Skin epidermis (tissue), 12 donors: ENCODE measurements at regions not wholly inside any gene's neighbourhood (a gene's known extent, or its start where the extent isn't known, plus 50 kb on each side); places are given as distances from the start of the nearest gene placed in this dataset.
A peak's percentile ranks its signal among the peaks of the same experiment; 100 is the strongest.

ENCODE experiments used
- H3K27ac ChIP-seq, 21 experiments: fragments of 200-600 bp; sonication (generic) in 11 of 21; one replicate each; pipeline ENCODE4 v1.5.0; 2020; ENCODE audit warnings: mild to moderate bottlenecking in 3 of 21, inconsistent platforms in 2 of 21, moderate library complexity in 2 of 21
- H3K4me3 ChIP-seq, 7 experiments: fragments of 200-600 bp; sonication (generic) in 2 of 7; one replicate each; pipeline ENCODE4 v1.5.0; 2020; ENCODE audit warnings: inconsistent platforms in 2 of 7, mild to moderate bottlenecking in 2 of 7, moderate library complexity in 1 of 7

DNA sequence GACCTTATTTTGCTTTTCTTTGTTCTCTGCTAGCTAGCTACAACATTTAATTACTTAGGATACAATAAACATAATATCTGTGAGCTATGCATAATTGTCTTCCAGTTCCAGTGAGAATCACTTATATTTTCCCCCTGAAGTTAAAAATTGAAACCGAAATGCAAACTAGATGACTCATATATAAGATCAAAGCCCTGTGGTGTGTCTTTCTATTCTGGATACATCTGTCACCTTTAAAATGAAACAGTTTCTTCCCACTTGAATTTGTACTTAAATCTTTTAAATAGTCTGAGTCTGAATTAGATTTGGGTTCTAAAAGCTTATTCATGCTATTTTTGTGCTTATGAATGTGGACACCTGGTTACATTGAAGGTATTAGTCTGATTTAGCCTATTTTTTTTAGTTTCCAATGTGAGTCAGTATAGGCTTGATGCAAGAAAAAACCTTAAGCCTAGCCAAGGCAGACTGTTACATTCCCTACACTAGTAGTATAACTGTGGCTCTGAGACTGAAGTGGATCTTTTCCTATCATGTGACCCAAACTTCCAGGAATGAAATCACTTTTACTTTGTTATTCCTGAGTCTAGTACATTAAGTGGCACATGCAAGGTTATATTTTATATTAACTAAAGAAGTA lies 703.5 kb upstream of the RGMB start:
- Histone ChIP-seq H3K27ac (no peak overlapping the region), H3K4me3 (no peak overlapping the region)

DNA sequence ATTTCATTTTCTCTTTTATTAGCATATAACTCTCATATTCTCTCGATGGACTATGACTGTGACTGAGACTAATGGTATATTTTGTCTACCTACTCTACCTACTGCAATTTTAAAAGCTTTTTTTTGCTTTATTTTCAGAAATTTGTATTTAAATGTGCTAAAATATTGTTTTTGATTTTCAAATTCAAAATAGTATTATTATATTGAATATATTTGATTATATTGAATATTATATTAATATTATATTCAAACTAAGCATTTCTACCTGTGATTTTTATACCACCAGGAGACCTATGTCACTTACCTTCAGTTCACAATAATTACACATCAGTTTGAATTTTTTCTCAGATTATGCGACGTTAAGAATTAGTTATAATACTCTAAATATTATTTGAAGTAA lies 700.5 kb upstream of the RGMB start:
- no peak overlapping the region for H3K27ac ChIP-seq
- H3K4me3 ChIP-seq: no peak overlapping the region

DNA sequence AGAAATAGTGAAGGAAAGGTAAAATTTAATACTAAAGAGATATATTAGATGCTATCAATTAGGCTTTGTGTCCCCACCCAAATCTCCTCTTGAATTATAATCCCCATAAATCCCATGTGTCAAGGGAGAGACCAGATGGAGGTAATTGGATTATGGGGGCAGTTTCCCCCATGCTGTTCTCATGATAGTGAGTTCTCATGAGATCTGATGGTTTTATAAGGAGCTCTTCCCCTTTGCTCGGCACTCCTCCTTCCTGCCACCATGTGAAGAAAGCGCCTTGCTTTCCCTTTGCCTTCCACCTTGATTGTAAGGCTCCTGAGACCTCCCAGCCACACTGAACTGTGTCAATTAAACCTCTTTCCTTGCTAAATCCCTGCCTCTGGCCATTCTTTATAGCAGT lies 697.0 kb upstream of the RGMB start:
- no peak overlapping the region for H3K27ac ChIP-seq
- no peak overlapping the region for H3K4me3 ChIP-seq

DNA sequence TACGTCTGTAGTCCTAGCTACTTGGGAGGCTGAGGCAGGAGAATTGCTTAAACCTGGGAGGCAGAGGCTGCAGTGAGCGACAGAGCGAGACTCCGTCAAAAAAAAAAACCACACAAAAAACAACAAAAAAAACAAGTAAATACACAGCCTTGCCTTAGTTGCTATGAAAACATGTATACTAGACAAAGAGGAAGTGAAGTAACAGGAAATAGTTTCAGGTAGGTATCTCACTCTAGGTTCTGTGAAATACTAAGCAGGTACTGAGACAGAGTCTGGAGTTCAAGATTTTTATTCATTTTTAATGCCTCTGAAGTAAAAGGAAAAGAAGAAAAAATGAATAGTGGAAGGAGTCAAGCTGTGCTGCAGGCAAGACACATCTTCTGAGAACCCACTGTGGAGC lies 687.9 kb upstream of the RGMB start:
- H3K27ac ChIP-seq: no peak overlapping the region
- no peak overlapping the region for H3K4me3 ChIP-seq

DNA sequence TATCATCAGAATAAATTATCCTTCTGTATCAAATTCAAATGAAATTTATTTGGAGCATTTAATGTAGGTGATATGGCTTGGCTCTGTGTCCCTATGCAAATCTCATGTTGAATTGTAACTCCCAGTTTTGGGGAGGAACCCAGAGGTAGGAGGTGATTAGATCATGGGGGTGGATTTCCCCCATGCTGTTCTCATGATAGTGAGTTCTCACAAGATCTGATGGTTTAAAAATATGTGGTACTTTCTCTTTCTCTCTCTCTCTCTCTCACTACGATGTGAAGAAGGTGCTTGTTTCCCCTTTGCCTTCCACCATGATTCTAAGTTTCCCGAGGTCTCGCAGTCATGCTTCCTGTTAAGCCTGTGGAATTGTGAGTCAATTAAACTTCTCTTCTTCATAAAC lies 678.4 kb upstream of the RGMB start:
- Histone ChIP-seq H3K4me3 (no peak overlapping the region), H3K27ac (no peak overlapping the region)

DNA sequence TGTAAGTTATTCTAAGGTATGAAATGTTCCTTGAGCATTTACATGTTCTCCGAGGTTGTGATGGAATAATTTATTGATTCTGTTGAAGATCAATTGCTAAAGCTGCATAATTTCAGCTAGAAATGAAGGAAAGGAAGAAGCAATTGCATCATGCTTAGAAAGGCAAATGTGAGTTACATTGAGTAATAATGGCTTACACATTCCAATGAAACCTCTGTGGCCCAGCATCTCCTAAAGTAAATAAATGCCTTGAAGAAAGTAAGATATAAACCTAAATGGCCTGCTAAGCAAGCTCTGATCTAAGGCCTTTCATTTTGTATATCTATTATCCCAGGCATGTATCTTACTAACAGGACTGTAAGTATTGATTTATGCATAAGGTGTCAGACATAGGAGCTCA lies 677.3 kb upstream of the RGMB start:
- Histone ChIP-seq H3K4me3 (no peak overlapping the region), H3K27ac (no peak overlapping the region)

DNA sequence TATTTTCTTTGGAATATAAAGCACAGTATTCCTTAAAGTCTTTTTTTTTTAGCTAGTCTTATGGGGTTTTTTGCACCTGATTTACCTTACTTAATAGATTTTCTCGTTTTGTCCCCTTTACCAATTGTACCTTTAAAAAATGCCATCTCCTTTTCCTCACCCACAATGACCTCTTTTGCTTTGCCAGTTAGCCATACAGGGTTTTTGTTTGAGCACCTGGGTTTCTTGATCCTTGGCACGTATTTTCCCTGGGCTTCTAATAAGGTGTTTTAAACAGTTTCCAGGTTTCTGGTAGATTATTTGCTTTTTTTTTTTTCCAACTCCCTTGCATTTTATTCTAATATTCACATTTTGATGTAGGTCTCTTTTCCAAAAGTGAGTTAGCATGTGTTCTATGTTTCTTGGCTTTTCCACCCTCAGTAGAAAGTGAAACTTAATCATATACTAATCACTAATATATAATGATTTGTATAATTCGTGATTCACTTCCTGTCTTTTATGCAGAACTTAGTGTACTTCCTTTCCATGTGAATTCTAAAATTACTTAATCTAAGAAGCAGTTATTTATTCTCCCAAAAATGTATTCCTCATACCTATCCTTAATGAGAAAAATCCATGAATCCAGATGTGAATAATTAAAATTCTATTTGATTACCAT lies 673.9 kb upstream of the RGMB start:
- H3K4me3 ChIP-seq: no peak overlapping the region
- no peak overlapping the region for H3K27ac ChIP-seq

DNA sequence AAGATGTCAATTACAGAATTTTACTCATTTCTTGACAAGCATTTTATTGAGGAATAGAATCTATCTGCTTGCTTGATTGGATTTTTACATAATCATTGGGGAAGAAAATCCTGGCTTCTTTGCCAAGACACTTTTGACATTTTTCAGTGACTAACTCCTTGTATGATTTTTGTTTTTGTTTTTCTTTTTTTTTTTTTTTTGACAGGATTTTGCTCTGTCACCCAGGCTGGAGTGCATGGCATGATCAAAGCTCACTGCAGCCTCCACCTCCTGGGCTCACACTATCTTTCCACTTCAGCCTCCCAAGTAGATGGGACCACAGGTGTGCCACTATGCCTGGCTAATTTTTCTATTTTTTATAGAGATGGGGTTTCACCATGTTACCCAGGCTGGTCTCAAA lies 672.3 kb upstream of the RGMB start:
- Histone ChIP-seq H3K27ac (no peak overlapping the region), H3K4me3 (no peak overlapping the region)

DNA sequence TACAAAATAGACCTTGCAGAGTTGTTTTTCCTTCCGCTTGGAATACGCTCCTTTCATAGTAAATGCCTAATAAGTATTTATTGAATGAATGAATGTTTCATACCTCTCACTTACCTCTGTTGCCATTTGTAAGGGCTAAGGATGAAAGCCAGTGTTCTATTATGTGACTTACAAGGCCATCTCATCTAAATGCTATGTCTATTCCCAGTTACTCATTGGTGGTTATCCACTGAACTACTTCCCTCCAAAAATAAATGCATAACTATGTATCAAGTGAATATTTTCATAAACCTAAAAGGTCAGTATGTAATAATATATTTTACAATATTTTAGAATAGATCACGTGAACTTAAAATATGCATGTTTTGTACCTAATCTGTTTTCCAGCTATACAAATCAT lies 670.5 kb upstream of the RGMB start:
- no peak overlapping the region for H3K4me3 ChIP-seq
- H3K27ac ChIP-seq: no peak overlapping the region

DNA sequence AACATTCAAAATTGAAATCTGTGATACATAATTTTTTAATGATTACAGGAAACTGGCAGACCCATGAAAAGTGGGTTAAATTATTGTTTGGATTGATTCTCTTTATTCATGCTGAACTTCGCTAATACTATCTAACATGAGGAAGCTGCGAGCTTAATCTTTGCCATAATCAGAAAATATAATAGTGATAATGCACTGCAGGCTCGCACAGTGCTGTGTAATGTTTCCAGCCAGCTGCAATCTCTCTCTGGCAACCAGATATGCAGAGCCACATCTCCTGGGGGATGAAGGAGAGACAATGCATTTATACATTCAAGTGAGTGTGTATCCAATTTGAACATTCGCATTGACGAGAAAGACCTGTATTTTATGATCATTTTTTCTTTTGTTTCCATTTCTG lies 669.7 kb upstream of the RGMB start:
- Histone ChIP-seq H3K27ac (no peak overlapping the region), H3K4me3 (no peak overlapping the region)

DNA sequence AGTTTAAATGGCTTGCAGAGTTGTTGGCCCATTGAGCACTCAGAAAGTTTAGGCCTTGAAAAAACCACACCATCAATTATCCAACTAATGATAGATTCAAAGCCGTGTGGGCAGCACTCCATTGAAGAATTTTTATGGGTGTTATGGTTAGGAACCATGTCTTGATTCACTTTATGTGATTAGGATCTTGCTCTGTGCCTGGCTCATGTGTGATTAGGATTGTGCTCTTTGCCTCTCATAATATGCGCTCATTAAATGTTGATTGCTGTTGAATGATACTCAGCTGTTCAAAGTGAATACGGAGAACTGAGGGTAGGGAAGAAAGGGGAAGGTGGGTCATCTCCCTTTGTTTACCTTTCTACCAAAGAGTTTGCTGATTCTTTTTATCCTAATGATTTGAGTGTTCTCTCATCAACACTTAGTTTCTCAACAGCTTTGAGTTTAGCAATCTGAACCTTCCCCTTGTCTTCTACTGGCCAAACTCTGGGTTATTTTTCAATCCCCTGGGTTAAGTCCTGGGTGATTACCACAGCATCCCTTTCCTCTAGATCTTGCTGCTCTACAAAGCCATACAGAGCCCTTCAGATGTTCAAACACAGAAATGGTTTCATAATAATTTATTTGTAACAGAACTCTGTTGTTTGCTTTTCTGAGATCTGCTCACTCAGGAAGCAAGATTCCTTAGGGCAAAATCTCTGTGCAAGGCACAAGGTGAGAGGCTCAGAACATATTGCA lies 668.8 kb upstream of the RGMB start:
- no peak overlapping the region for H3K27ac ChIP-seq
- no peak overlapping the region for H3K4me3 ChIP-seq

DNA sequence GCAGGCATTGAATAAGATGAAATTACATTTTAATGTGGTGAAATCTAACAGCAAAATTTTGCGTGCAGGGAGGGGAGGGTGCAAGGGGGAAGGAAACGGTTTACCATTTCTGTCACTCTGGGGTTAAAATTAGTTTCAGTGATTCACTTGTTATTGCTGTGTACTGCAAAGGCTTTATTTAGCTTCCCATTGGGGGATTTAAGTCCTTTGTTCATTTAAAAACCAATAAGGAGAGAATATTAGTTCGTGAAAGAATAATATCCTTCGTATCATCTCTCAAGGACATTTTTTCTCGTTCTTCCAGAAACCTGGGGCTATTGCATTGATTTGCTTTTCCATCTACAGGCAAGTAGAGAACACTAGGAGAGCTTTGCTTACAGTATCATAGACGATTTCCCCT lies 667.8 kb upstream of the RGMB start:
- Histone ChIP-seq H3K27ac (no peak overlapping the region), H3K4me3 (no peak overlapping the region)

DNA sequence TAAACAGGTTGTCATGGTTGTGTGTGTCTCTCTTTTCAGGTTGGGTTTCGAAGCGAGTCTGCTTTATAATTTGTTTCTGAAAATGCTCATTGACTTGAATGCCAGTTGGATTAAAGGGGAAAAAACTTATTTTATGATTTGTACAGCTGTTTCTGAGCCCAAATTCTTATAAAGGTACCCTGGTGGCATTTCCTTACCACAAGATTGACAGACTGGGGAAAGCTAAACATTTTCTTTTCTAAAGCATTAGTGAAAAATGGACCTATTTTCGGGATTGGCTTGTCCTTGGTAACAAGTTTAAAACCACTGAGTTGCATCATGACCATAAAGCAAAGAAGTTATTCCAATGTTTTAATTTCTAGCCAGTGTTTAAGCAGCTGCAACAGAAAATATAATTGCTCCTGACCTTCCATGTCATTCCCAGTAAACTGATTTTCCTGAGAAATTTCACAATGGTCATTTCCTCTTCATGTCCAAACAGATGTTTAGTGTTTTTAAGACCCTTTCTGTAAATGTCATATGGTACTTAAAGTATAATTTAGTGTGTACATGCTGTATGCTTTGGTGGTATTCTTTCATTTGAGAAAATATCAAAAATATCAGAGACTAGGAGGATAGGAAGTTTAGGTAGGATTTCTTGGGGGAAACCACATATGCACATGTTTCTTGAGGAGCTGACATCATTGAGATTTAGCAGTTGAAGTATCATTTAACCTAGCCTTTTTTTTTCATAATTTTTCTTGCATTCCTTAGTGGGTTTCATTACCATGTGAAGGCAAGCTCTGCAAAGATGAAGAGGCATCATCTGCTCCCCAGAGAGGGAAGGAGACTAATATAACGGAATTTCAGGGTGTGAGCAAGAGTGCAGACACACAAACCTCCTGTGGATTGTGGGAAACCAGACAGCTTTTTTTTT lies 667.1 kb upstream of the RGMB start:
- no peak overlapping the region for H3K27ac ChIP-seq

DNA sequence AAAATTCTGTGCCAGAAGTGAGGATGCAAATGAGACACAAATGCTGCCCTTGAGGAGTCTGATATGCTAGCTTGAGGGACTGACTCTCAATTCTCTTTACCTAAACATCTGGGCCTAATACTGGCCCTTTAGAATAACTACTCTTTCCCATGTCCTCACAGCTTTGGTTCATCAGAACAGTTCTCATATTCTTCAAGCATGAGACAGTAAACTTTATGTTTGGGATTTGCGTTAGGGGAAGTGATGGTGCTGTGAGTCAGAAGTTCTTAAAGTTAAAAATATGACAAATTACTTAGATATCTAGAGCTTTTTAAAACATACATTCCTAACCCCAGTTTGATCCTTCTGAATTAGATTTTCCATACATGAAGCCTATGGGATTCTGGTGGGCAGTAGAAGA lies 665.0 kb upstream of the RGMB start:
- no peak overlapping the region for H3K27ac ChIP-seq

More for the DNA sequence above, 667.1 kb upstream of the RGMB start:
- no peak overlapping the region for H3K4me3 ChIP-seq

DNA sequence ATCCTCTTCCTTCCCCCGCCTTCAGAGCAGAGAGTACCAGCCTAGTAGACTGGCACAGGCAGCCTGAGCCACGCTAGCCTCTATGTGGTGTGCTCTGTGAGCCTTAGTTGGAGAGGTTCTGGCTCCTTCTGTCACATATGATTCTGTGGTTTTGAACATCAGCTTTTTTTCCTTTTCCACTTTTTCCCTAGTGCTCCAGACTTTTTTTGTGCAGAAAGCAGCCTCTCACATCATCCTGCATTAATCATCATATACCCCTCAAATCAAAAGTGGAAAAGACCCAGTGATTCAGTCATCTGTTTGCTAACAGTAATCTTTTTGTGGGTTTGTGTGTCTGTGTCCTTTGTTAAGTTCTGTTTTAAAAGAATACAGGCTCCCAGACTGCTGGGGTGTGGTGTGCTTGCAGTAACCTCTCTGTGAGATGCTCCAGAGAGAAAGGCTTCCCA lies 663.9 kb upstream of the RGMB start:
- Histone ChIP-seq H3K4me3 (no peak overlapping the region), H3K27ac (peak overlapping the region in 2 of 21 experiments; percentile 15 to 29)

More for the DNA sequence above, 665.0 kb upstream of the RGMB start:
- H3K4me3 ChIP-seq: no peak overlapping the region

DNA sequence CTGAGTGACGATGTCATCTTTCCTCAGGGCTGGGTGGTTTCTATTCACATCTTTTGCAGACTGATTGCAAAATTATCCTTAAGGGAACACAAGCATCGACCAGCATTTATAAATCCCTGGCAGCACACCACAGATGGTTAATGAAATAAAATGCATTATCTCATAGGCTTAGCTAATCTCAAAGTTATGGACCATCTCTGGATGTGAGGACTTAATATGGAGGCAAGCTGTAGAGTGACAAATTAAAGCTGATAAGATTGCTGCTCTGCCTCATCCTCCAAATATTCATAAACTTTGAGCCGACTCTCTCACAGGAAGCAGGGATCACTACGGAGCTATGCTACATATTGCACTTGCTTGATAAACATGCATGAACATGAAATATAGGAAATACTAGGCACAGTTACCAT lies 663.2 kb upstream of the RGMB start:
- Histone ChIP-seq H3K4me3 (no peak overlapping the region), H3K27ac (no peak overlapping the region)

DNA sequence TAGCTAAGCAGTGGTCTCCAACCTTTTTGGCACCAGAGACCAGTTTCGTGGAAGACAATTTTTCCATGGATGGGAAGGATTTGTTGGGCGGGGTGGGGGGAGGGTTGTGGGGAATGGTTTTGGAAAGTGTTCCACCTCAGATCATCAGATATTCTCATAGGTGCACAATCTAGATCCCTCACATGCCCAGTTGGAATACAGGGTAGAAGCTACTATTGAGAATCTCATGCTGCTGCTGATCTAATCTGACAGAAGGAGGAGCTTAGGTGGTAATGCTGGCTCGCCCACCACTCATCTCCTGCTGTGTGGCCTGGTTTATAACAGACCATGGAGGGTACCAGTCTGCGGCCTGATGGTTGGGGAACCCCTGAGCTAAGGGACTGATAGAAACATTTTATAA lies 662.7 kb upstream of the RGMB start:
- H3K27ac ChIP-seq: no peak overlapping the region
- H3K4me3 ChIP-seq: no peak overlapping the region

DNA sequence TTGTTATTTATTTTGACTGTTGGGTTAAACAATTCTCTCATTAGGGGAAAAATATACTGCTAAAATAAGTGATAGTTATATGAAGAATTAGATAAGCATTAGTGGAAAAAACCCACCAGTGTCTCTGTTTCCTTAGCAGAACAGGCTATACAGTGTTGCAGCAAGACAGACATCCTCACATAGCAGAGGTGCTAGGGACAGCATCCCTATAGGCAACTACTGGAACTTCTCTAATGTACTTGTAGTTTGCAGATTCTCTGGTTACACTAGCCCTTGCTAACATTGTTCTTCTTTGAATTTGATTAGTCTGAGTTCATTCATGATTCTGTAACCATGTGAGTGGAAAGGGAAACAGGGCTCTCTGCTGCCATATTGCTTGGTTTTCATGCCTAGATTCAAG lies 661.8 kb upstream of the RGMB start:
- Histone ChIP-seq H3K27ac (no peak overlapping the region), H3K4me3 (no peak overlapping the region)

DNA sequence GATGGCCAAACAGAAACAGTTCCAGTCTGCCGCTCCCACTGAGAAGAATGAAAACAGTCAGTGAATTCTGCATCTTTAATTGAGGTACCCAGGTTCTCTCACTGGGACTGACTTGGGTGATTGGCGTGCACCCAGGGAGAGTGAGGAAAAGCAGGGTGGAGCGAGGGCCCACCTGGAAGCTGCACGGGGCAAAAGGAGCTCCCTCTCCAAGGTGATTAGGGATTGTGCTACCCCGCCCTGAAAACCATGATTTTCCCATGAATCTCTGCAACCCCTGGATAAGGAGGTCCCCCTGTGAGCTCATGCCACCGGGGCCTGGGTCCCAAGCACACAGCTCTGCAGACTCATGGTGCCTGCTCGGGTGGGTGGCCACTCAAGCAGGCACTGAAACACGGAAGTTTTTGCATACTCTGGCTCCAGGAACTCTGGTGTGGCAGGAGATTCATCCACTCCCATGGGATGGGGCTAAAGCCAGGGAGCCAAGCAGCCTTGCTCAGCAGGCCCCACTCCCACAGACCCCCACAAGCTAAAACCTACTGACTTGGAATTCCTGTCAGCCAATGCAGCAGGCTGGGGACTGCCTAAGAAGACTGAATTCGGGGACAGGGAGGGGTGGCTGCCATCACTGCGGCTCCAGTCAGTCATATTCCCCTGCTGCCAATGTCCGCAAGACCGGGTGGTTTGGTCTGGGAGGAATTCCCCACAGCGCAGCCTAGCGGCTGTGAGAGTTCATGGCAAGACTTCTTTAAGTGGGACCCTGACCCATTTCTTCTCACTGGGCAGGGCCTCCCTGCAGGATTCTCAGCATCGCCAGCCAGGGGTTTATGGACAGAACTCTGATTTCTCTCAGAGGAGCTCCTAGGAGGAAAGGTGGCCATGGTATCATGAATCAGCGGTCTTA lies 652.2 kb upstream of the RGMB start:
- Histone ChIP-seq H3K27ac (no peak overlapping the region), H3K4me3 (no peak overlapping the region)
